PFSK-1 (cell line): ENCODE measurements at regions not wholly inside any gene's neighbourhood (a gene's known extent, or its start where the extent isn't known, plus 50 kb on each side); places are given as distances from the start of the nearest gene placed in this dataset.

Source experiments
- FOXP2 ChIP-seq: optimal IDR thresholded peaks from 2 replicates; pipeline ENCODE3; 2011; ENCODE audit warnings: borderline replicate concordance, control low read depth, inconsistent platforms; ENCODE audit not compliant: insufficient read depth; ENCODE audit errors: extremely low read length, extremely low read depth
- POLR2AphosphoS5 ChIP-seq: IDR thresholded peaks from 2 replicates; pipeline ENCODE4 v1.6.1; 2012; ENCODE audit warnings: low read depth, mild to moderate bottlenecking, control low read depth, low read length, moderate library complexity
- SIN3A ChIP-seq: IDR thresholded peaks from 2 replicates; pipeline ENCODE4 v1.6.1; 2012; ENCODE audit warnings: mild to moderate bottlenecking, low read length, moderate library complexity, borderline replicate concordance; ENCODE audit not compliant: insufficient read depth
- TAF1 ChIP-seq: IDR thresholded peaks from 2 replicates; pipeline ENCODE4 v1.6.1; 2012; ENCODE audit warnings: low read length, control low read depth, borderline replicate concordance; ENCODE audit not compliant: insufficient read depth
- TF ChIP-seq, protein P1 (sequence below), 2 experiments: IDR thresholded peaks; 2 replicates each; pipeline versions ENCODE4 v1.6.1 to v1.8.0; 2011 to 2012; ENCODE audit warnings: low read depth in 2 of 2, low read length in 2 of 2, control low read depth in 1 of 2, inconsistent platforms in 1 of 2, mild to moderate bottlenecking in 1 of 2, moderate library complexity in 1 of 2; ENCODE audit not compliant: insufficient read depth in 1 of 2

DNA sequence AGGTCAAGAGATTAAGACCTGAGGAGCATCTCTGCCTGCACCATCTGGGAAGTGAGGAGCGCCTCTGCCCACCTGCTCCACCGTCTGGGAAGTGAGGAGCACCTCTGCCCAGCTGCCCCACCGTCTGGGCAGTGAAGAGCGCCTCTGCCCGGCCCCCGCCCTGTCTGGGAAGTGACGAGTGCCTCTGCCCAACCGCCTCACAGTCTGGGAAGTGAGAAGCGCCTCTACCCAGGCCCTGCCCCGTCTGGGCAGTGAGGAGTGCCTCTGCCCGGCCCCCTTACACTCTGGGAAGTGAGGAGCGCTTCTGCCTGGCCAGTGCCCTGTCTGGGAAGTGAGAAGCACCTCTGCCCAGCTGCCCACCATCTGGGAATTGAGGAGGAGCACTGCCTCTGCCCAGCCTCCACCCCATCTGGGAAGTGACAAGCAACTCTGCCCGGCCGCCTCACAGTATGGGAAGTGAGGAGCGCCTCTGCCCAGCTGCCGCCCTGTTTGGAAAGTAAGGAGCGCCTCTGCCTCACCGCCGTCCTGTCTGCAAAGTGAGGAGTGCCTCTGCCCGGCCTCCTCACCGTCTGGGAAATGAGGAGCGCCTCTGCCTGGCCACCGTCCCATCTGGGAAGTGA is 270.4 kb upstream of the NRSN1 start:
- TF ChIP-seq TAF1 (no peak), FOXP2 (no peak)

DNA sequence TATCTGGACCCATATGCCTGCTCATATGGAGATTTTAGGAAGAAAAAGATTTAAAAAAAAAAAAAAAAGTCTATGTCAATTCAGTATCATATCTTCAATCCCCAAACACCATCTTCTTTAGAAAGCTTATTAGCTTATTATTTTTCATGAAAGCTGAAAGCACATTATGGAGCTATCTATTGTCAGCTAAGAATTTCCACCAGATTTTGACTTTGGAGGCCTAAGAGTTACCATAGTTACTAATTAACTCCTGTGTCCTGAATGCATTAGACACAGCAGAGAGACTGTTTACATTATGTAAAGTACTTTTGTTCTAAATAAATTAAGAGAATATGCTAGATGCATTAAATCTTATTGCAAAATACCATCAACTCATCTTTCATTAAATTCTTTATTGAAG is 255.5 kb upstream of the NRSN1 start:
- TF ChIP-seq TAF1 (no peak), POLR2AphosphoS5 (no peak), FOXP2 (no peak), SIN3A (no peak)
- TF ChIP-seq, protein P1, sequence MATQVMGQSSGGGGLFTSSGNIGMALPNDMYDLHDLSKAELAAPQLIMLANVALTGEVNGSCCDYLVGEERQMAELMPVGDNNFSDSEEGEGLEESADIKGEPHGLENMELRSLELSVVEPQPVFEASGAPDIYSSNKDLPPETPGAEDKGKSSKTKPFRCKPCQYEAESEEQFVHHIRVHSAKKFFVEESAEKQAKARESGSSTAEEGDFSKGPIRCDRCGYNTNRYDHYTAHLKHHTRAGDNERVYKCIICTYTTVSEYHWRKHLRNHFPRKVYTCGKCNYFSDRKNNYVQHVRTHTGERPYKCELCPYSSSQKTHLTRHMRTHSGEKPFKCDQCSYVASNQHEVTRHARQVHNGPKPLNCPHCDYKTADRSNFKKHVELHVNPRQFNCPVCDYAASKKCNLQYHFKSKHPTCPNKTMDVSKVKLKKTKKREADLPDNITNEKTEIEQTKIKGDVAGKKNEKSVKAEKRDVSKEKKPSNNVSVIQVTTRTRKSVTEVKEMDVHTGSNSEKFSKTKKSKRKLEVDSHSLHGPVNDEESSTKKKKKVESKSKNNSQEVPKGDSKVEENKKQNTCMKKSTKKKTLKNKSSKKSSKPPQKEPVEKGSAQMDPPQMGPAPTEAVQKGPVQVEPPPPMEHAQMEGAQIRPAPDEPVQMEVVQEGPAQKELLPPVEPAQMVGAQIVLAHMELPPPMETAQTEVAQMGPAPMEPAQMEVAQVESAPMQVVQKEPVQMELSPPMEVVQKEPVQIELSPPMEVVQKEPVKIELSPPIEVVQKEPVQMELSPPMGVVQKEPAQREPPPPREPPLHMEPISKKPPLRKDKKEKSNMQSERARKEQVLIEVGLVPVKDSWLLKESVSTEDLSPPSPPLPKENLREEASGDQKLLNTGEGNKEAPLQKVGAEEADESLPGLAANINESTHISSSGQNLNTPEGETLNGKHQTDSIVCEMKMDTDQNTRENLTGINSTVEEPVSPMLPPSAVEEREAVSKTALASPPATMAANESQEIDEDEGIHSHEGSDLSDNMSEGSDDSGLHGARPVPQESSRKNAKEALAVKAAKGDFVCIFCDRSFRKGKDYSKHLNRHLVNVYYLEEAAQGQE (IDR thresholded peaks at IDR 0.05; ENCODE audit: insufficient read depth in 1 of 2, low read depth in 2 of 2, low read length in 2 of 2) = no peak

DNA sequence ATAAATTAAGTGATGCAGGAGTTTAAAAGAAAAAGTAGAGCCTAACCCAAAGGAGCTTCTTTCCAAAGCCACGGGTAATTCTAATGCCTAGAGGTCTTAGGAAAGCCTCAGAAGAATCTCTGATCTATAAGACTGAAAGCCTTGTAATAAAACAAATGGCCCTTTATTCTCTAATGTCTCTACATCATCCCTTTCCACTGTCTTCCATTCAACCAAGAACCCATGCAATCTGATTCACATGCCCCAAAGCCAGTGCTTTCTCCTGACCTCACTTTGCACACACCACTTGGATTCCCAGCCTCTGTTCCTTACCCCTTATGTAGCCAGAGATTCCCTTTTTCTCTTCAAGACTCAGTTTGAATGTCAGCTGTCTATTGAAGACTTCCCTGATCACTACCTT is 252.9 kb upstream of the NRSN1 start:
- no peak for TF ChIP-seq TAF1
- no peak for TF ChIP-seq SIN3A
- TF ChIP-seq, protein P1 (IDR thresholded peaks at IDR 0.05; ENCODE audit: insufficient read depth in 1 of 2, low read depth in 2 of 2, low read length in 2 of 2) = no peak
- TF ChIP-seq POLR2AphosphoS5 = no peak
- TF ChIP-seq FOXP2 = no peak

DNA sequence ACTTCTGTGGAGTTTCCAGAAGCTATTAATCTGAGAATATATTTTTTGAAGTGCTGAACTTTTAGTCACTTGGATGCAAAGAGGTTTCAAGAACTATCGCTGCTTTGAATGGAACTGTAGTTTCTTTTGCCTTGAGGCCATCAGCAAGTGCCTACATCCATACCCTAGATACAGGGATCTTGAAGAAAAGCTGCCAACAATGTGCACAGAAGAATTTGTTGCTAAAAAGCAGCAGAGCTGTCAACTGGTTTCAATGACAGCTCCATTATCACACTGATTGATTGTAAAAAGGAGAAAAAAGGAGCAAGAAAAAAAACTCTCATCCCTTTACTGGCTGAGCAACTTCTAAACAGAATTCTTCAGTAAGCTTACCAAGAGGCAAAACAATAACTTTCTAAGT is 251.0 kb upstream of the NRSN1 start:
- TF ChIP-seq POLR2AphosphoS5 (no peak), FOXP2 (no peak), TAF1 (no peak), SIN3A (no peak)
- TF ChIP-seq, protein P1 (IDR thresholded peaks at IDR 0.05; ENCODE audit: insufficient read depth in 1 of 2, low read depth in 2 of 2, low read length in 2 of 2) = no peak

DNA sequence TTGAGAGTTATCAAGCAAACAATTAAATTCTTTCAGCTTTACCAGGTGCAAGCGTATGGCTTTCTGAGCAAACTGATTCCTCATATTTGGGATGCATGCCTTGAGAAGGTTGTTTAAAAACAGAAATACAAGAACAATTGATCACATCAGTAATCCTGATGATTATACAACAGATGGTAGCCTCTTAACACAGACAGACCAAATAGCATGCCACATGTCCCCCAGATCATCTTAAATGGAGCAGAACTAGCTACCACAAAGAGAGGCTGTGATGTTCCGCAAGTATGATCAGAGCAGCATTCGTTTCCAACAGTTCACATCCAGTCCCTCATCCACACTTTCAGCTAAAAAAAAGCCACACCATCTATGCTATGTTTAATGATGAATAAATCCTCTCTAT is 246.2 kb upstream of the NRSN1 start:
- TF ChIP-seq FOXP2 = no peak
- TF ChIP-seq, protein P1 (IDR thresholded peaks at IDR 0.05; ENCODE audit: insufficient read depth in 1 of 2, low read depth in 2 of 2, low read length in 2 of 2) = no peak
- no peak for TF ChIP-seq SIN3A
- TF ChIP-seq POLR2AphosphoS5 = no peak
- no peak for TF ChIP-seq TAF1
